ENCODE measurements at regions not wholly inside any gene's neighbourhood (a gene's known extent, or its start where the extent isn't known, plus 50 kb on each side); places are given as distances from the start of the nearest gene placed in this dataset.

DNA sequence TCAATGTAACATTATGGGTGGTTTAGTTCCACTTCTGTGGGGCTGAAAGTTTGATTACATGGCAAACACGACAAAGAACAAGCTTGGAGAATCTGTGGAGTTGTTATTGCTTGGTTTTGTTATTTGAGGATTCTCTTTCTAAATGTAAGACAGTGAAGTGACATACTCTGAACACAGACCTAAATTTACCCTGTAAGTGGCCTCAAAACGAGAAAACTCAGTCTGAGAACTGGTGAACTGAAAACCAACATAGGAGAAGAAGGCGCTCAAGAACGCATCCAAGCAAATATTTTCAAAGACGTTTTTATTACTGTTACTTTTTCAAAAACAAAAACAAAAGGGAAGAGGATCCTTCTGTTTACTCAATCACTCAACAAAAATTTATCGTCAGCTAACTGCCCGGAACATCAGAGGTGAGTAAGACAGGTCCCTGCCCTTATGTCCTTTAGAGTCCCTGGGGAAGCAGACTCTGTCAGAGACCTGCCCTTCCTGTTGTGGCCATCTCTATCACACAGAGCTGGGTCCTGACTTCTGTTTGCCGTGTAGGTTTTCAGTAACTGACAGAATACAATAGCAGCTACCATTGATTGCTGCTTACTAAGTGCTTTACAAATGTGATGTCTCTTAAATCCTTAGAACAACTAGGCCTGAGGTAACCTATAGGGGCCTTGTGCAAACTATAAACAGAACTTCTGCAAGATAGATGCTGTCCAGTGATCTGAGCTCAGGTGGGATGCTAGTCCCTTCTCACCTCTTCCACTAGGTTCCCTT is 79.3 kb upstream of the C12orf71 start (continued):
- TF ChIP-seq, protein P1, sequence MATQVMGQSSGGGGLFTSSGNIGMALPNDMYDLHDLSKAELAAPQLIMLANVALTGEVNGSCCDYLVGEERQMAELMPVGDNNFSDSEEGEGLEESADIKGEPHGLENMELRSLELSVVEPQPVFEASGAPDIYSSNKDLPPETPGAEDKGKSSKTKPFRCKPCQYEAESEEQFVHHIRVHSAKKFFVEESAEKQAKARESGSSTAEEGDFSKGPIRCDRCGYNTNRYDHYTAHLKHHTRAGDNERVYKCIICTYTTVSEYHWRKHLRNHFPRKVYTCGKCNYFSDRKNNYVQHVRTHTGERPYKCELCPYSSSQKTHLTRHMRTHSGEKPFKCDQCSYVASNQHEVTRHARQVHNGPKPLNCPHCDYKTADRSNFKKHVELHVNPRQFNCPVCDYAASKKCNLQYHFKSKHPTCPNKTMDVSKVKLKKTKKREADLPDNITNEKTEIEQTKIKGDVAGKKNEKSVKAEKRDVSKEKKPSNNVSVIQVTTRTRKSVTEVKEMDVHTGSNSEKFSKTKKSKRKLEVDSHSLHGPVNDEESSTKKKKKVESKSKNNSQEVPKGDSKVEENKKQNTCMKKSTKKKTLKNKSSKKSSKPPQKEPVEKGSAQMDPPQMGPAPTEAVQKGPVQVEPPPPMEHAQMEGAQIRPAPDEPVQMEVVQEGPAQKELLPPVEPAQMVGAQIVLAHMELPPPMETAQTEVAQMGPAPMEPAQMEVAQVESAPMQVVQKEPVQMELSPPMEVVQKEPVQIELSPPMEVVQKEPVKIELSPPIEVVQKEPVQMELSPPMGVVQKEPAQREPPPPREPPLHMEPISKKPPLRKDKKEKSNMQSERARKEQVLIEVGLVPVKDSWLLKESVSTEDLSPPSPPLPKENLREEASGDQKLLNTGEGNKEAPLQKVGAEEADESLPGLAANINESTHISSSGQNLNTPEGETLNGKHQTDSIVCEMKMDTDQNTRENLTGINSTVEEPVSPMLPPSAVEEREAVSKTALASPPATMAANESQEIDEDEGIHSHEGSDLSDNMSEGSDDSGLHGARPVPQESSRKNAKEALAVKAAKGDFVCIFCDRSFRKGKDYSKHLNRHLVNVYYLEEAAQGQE (IDR thresholded peaks at IDR 0.05) = no peak

DNA sequence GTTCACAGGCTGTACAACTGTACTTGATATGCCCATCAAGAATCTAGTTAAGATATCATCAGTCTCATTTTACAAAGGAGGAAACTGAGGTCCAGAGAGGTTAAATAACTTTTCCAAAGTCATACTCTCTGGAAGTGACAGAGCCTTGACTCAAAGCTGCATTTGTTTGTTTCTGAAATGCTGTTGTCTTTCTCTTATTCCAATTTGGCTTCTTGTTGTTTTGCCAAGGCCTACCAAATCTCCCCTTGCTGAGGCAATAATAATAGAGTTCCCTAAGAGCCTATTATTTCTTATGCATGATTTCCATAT is 79.8 kb upstream of the C12orf71 start:
- Histone ChIP-seq H3K4me1 (peaks cover 9% of the 10 kb centered on the region), H3K9me3 (no peaks in the 10 kb centered on the region), H3K4me3 (no peak overlapping the region), H3K4me2 (no peak overlapping the region; the same call in 2 of the 3 replicates), H3K27ac (no peak overlapping the region)
- CTCF ChIA-PET = interaction anchor here (0.7 to 1.5 kb wide), 2 partner anchors 13 to 144 kb away, joined by 3 to 5 read pairs; no protein-coding TSS in a partner anchor
- ATAC-seq (no peak), DNase-seq (ENCODE audit: low read depth in 1 of 2, low spot score in 1 of 2) (no peak), FAIRE-seq (no peak)
- TF ChIP-seq, protein P2, sequence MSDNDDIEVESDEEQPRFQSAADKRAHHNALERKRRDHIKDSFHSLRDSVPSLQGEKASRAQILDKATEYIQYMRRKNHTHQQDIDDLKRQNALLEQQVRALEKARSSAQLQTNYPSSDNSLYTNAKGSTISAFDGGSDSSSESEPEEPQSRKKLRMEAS (IDR thresholded peaks at IDR 0.05) = no peak
- no peak for TF ChIP-seq POLR2A (IDR thresholded peaks at IDR 0.05; ENCODE audit: low read length)
- TF ChIP-seq PHF8 (IDR thresholded peaks at IDR 0.05; ENCODE audit: borderline replicate concordance, low read depth) = no peak
- TF ChIP-seq, protein P3, sequence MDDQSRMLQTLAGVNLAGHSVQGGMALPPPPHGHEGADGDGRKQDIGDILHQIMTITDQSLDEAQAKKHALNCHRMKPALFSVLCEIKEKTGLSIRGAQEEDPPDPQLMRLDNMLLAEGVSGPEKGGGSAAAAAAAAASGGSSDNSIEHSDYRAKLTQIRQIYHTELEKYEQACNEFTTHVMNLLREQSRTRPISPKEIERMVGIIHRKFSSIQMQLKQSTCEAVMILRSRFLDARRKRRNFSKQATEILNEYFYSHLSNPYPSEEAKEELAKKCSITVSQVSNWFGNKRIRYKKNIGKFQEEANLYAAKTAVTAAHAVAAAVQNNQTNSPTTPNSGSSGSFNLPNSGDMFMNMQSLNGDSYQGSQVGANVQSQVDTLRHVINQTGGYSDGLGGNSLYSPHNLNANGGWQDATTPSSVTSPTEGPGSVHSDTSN (IDR thresholded peaks at IDR 0.05) = no peak
- no peak for TF ChIP-seq RAD21 (conservative IDR thresholded peaks at IDR 0.05 in 1 of 2, IDR thresholded peaks at IDR 0.05 in 1 of 2)
- TF ChIP-seq, protein P4, sequence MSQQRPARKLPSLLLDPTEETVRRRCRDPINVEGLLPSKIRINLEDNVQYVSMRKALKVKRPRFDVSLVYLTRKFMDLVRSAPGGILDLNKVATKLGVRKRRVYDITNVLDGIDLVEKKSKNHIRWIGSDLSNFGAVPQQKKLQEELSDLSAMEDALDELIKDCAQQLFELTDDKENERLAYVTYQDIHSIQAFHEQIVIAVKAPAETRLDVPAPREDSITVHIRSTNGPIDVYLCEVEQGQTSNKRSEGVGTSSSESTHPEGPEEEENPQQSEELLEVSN (IDR thresholded peaks at IDR 0.05; ENCODE audit: borderline replicate concordance, low read depth) = no peak
- TF ChIP-seq, protein P5, sequence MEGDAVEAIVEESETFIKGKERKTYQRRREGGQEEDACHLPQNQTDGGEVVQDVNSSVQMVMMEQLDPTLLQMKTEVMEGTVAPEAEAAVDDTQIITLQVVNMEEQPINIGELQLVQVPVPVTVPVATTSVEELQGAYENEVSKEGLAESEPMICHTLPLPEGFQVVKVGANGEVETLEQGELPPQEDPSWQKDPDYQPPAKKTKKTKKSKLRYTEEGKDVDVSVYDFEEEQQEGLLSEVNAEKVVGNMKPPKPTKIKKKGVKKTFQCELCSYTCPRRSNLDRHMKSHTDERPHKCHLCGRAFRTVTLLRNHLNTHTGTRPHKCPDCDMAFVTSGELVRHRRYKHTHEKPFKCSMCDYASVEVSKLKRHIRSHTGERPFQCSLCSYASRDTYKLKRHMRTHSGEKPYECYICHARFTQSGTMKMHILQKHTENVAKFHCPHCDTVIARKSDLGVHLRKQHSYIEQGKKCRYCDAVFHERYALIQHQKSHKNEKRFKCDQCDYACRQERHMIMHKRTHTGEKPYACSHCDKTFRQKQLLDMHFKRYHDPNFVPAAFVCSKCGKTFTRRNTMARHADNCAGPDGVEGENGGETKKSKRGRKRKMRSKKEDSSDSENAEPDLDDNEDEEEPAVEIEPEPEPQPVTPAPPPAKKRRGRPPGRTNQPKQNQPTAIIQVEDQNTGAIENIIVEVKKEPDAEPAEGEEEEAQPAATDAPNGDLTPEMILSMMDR (IDR thresholded peaks at IDR 0.05) = no peak
- no peak for TF ChIP-seq EP300 (IDR thresholded peaks at IDR 0.05)
- no peak for TF ChIP-seq HOXB13 (CRISPR knock-in tag; IDR thresholded peaks at IDR 0.05; ENCODE audit: low read depth)
- TF ChIP-seq ZNF302 (CRISPR knock-in tag; IDR thresholded peaks at IDR 0.05) = no peak
- no peak for TF ChIP-seq HDAC2 (IDR thresholded peaks at IDR 0.05)
- TF ChIP-seq CBX8 (IDR thresholded peaks at IDR 0.05) = no peak
- TF ChIP-seq JUNB (IDR thresholded peaks at IDR 0.05) = no peak
- TF ChIP-seq CEBPB (IDR thresholded peaks at IDR 0.05) = no peak
- no peak for TF ChIP-seq NFE2L2 (conservative IDR thresholded peaks at IDR 0.05; ENCODE audit: low read length)
- no peak for TF ChIP-seq MYC (IDR thresholded peaks at IDR 0.05; ENCODE audit: borderline replicate concordance, low read length)
- POLR2A ChIA-PET = no interaction called here
